Brain microvascular endothelial cell (primary cell): ENCODE measurements at regions not wholly inside any gene's neighbourhood (a gene's known extent, or its start where the extent isn't known, plus 50 kb on each side); places are given as distances from the start of the nearest gene placed in this dataset.

ENCODE experiments used
- DNase-seq: peaks from one replicate; pipeline ENCODE4 v3.0.0-alpha.2; 2020
- H3K27ac ChIP-seq: fragments of 250-450 bp; sonication (Bioruptor Pico); 2 replicates; pipeline ENCODE4 v1.5.1; 2020; ENCODE audit warnings: mild to moderate bottlenecking, moderate library complexity
- H3K27me3 ChIP-seq: fragments of 250-450 bp; sonication (Bioruptor Pico); replicated peaks from 2 replicates; pipeline ENCODE4 v1.5.1; 2020; ENCODE audit warnings: mild to moderate bottlenecking
- H3K36me3 ChIP-seq: fragments of 250-450 bp; sonication (Bioruptor Pico); replicated peaks from 2 replicates; pipeline ENCODE4 v1.5.1; 2020; ENCODE audit warnings: mild to moderate bottlenecking
- H3K4me3 ChIP-seq: 2 replicates; pipeline ENCODE4 v1.5.1; 2011; ENCODE audit warnings: low read depth, mild to moderate bottlenecking, control low read depth, low read length, moderate library complexity
- in situ Hi-C: cut with HindIII; loops from 2 replicates; pipeline ENCODE4 v1.10.0; 2017; ENCODE audit warnings: low sequenced_read_pairs, low pct_ligation_motif_present
- TF ChIP-seq, protein P1 (sequence below): IDR thresholded peaks from 2 replicates; pipeline ENCODE4 v1.5.1; 2011; ENCODE audit warnings: low read depth, mild to moderate bottlenecking, moderate library complexity, low read length, control low read depth, inconsistent platforms; ENCODE audit errors: missing control alignments

DNA sequence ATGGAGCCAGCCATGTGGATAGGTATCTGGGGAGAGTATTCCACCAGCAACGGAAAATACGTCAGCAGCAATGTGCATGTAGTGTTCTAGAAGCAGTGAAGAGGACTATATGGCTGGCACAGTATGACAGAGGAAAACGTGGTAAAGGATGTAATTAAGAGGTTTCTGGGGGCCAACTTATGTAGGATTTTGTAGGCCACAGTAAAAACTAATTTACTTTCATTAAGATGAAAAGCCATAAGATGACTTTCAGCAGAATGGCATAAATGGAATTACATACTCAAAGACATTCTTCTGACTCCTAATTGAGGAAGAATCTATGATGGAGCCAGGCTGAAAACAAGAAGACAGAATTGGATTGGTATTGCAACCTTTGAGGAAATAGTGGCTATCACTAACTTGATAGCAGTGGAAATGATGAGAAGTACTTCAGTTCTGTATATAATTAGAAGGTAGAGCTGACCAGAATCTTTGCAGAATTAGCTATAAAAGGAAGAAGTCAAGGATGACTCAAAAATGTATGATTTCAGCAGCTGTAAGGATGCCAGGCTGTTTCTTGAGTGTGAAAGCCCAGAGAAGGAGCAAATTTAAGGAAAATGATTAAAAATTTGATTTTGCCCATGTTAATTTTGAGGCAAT, 156.7 kb downstream of the MBL2 start:
- no peak for DNase-seq
- TF ChIP-seq, protein P1, sequence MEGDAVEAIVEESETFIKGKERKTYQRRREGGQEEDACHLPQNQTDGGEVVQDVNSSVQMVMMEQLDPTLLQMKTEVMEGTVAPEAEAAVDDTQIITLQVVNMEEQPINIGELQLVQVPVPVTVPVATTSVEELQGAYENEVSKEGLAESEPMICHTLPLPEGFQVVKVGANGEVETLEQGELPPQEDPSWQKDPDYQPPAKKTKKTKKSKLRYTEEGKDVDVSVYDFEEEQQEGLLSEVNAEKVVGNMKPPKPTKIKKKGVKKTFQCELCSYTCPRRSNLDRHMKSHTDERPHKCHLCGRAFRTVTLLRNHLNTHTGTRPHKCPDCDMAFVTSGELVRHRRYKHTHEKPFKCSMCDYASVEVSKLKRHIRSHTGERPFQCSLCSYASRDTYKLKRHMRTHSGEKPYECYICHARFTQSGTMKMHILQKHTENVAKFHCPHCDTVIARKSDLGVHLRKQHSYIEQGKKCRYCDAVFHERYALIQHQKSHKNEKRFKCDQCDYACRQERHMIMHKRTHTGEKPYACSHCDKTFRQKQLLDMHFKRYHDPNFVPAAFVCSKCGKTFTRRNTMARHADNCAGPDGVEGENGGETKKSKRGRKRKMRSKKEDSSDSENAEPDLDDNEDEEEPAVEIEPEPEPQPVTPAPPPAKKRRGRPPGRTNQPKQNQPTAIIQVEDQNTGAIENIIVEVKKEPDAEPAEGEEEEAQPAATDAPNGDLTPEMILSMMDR, result no peak
- no peaks in the 10 kb centered on the region for H3K27me3 ChIP-seq
- no peaks in the 10 kb centered on the region for H3K36me3 ChIP-seq
- H3K27ac ChIP-seq, result no peak overlapping the region
- in situ Hi-C loops, result no loop called here
- no peak overlapping the region for H3K4me3 ChIP-seq

DNA sequence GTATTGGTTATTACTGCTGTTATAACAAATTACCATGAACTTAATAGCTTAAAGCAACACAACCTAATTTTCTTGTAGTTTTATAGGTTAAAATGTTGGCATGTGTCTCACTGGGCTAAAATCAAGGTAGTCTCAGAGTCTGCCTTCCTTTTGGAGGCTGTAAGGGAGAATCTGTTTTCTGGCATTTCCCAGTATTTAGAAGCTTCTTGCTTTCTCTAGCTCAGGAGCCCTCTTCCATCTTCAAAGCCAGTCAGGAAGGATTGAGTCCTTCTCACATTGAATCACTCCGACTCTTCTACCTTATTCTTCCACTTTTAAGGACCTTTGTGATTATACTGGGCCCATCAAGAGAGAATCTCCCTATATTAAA, 156.2 kb downstream of the MBL2 start:
- DNase-seq, result no peak
- no peaks in the 10 kb centered on the region for H3K27me3 ChIP-seq
- H3K27ac ChIP-seq, result no peak overlapping the region
- in situ Hi-C loops, result no loop called here
- H3K4me3 ChIP-seq, result no peak overlapping the region
- no peaks in the 10 kb centered on the region for H3K36me3 ChIP-seq
- TF ChIP-seq, protein P1, result no peak

DNA sequence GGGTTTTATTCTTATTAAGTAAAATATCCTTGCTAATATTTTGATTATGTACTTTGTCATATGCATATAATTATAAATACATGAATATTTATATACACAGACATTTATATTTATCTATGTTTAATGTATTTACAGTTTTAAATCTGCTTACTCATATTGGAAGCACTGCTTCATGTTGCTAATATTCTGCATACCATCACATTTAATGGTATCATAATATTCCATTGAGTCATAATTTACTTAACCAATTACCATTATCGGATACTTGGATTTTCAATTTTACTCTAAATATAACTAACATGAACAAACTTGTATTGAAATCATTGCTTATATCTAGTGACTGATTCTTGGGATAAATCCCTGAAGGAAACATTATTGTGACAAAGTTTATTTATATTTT, 155.2 kb downstream of the MBL2 start:
- TF ChIP-seq, protein P1, result no peak
- no peak for DNase-seq
- in situ Hi-C loops, result no loop called here
- no peaks in the 10 kb centered on the region for H3K27me3 ChIP-seq
- H3K4me3 ChIP-seq, result no peak overlapping the region
- H3K36me3 ChIP-seq, result no peaks in the 10 kb centered on the region
- no peak overlapping the region for H3K27ac ChIP-seq

DNA sequence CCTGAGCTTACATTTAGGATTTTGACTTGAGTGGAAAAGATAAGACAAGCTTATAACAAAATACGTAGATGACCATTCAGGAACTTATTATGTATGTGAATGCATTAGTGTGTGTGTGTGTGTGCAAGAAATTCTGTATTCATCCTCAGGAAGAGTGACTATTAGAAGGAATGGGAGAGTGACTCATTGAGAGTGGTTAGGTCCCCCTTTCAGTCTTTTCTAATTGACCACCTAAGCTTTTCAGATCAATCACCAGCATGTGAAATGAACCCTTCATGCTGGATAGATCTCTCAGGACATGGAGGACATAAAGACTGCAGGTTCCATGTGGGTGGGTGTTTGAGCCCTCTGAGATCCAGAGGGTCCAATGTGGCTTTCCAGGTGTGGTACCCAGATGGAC, 153.5 kb downstream of the MBL2 start:
- Histone ChIP-seq H3K27ac (no peak overlapping the region), H3K4me3 (no peak overlapping the region), H3K36me3 (no peaks in the 10 kb centered on the region), H3K27me3 (no peaks in the 10 kb centered on the region)
- TF ChIP-seq, protein P1, result no peak
- in situ Hi-C loops, result no loop called here
- no peak for DNase-seq

DNA sequence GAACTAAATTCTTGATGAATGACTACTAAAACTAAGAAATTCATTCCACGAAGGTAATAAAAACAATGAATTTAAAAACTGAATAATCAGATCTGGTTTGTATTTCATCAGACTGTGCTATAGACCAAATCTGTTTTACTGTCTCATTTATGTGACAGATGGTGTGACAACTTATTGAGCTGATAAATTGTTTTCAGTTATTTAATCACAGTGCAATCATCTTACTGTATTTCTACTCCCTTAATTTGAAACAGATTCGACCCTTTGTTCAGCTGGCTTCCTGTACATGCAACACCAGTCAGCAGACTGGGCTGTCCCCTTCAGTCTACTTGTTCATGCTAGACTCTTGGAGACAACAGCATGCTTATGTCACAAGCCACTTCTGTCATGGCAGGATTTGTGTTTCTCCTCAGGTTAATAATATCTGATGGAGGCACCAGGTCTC, 150.9 kb downstream of the MBL2 start:
- no peak overlapping the region for H3K27ac ChIP-seq
- in situ Hi-C loops, result no loop called here
- no peak overlapping the region for H3K4me3 ChIP-seq
- no peak for DNase-seq
- H3K27me3 ChIP-seq, result no peaks in the 10 kb centered on the region
- no peaks in the 10 kb centered on the region for H3K36me3 ChIP-seq
- TF ChIP-seq, protein P1, result no peak

DNA sequence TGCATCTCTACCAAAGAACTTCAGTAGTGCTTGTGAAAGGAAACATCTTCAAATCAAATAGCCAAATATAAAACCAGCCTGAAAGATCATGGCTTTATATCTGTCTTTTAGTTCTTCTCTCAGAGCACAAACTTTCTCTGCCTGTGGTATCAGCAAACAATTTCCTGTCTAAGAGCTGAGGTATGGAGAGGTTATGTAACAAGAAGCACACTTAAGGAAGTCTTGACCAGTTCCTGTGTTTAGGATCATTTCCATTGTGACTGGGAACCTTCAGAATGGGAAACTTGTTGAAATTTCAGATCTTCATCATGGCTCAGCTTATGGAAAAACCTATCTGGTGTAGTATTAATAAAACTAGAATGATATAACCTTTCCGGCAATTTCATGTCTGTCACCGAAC, 148.8 kb downstream of the MBL2 start:
- Histone ChIP-seq H3K27me3 (no peaks in the 10 kb centered on the region), H3K27ac (no peak overlapping the region), H3K4me3 (no peak overlapping the region), H3K36me3 (no peaks in the 10 kb centered on the region)
- DNase-seq, result no peak
- TF ChIP-seq, protein P1, result no peak
- in situ Hi-C loops, result no loop called here
